MM.1S (cell line): ENCODE measurements at regions not wholly inside any gene's neighbourhood (a gene's known extent, or its start where the extent isn't known, plus 50 kb on each side); places are given as distances from the start of the nearest gene placed in this dataset.
A peak's percentile ranks its signal among the peaks of the same experiment; 100 is the strongest.

Experiments used
- DNase-seq: peaks from one replicate; pipeline ENCODE4 v3.0.0-alpha.2; 2015
- H2AFZ ChIP-seq: fragments of 300-600 bp; sonication (generic); 2 replicates; pipeline ENCODE4 v1.6.0; 2016; ENCODE audit warnings: antibody characterized with exemption, low read length
- H3F3A ChIP-seq: fragments of 300-600 bp; sonication (generic); 2 replicates; pipeline ENCODE4 v1.6.1; 2016; ENCODE audit warnings: mild to moderate bottlenecking, antibody characterized with exemption, low read length, moderate library complexity, mixed read lengths; ENCODE audit not compliant: insufficient read depth
- H3K27ac ChIP-seq: fragments of 300-600 bp; sonication (generic); 2 replicates; pipeline ENCODE4 v1.5.1; 2016; ENCODE audit warnings: mild to moderate bottlenecking, low read length
- H3K27me3 ChIP-seq: fragments of 300-600 bp; sonication (generic); replicated peaks from 2 replicates; pipeline ENCODE4 v1.6.0; 2016; ENCODE audit warnings: low read length; ENCODE audit not compliant: insufficient read depth
- H3K36me3 ChIP-seq: fragments of 300-600 bp; sonication (generic); replicated peaks from 2 replicates; pipeline ENCODE4 v1.6.1; 2016; ENCODE audit warnings: mild to moderate bottlenecking, low read length, mixed read lengths; ENCODE audit not compliant: insufficient read depth
- H3K4me1 ChIP-seq: fragments of 300-600 bp; sonication (generic); 2 replicates; pipeline ENCODE4 v1.6.1; 2016; ENCODE audit warnings: low read length, mixed read lengths
- H3K4me2 ChIP-seq: fragments of 300-600 bp; sonication (generic); 2 replicates; pipeline ENCODE4 v1.6.0; 2016; ENCODE audit warnings: low read depth, low read length
- H3K4me3 ChIP-seq: fragments of 300-600 bp; sonication (generic); 2 replicates; pipeline ENCODE4 v1.5.1; 2016; ENCODE audit warnings: low read length, mixed read lengths
- H3K79me2 ChIP-seq: fragments of 300-600 bp; sonication (generic); 2 replicates; pipeline ENCODE4 v1.6.1; 2016; ENCODE audit warnings: mixed run types, low read length, mixed read lengths
- H3K9ac ChIP-seq: fragments of 300-600 bp; sonication (generic); 2 replicates; pipeline ENCODE4 v1.6.1; 2016; ENCODE audit warnings: low read length, mixed read lengths
- H3K9me2 ChIP-seq: fragments of 300-600 bp; sonication (generic); replicated peaks from 2 replicates; pipeline ENCODE4 v1.6.1; 2016; ENCODE audit warnings: mild to moderate bottlenecking, low read length, mixed read lengths; ENCODE audit not compliant: insufficient read depth
- H3K9me3 ChIP-seq: fragments of 300-600 bp; sonication (generic); replicated peaks from 2 replicates; pipeline ENCODE4 v1.6.1; 2016; ENCODE audit warnings: mild to moderate bottlenecking, low read length, mixed read lengths; ENCODE audit not compliant: insufficient read depth
- H4K20me1 ChIP-seq: fragments of 300-600 bp; sonication (generic); 2 replicates; pipeline ENCODE4 v1.6.1; 2016; ENCODE audit warnings: mild to moderate bottlenecking, low read length, moderate library complexity, mixed read lengths; ENCODE audit not compliant: insufficient read depth
- EZH2 ChIP-seq: fragments of 300-600 bp; sonication (generic); optimal IDR thresholded peaks from 2 replicates; pipeline ENCODE3; 2017; ENCODE audit warnings: low read depth, mild to moderate bottlenecking, antibody characterized with exemption, low read length, mixed read lengths
- EZH2phosphoT487 ChIP-seq: fragments of 300-600 bp; sonication (generic); IDR thresholded peaks from 2 replicates; pipeline ENCODE4 v1.6.1; 2018; ENCODE audit warnings: antibody characterized with exemption, low read length
- TF ChIP-seq, protein P1 (sequence below): fragments of 300-600 bp; sonication (generic); IDR thresholded peaks from 2 replicates; pipeline ENCODE4 v1.5.1; 2016; ENCODE audit warnings: antibody characterized with exemption, low read length, mixed read lengths

DNA sequence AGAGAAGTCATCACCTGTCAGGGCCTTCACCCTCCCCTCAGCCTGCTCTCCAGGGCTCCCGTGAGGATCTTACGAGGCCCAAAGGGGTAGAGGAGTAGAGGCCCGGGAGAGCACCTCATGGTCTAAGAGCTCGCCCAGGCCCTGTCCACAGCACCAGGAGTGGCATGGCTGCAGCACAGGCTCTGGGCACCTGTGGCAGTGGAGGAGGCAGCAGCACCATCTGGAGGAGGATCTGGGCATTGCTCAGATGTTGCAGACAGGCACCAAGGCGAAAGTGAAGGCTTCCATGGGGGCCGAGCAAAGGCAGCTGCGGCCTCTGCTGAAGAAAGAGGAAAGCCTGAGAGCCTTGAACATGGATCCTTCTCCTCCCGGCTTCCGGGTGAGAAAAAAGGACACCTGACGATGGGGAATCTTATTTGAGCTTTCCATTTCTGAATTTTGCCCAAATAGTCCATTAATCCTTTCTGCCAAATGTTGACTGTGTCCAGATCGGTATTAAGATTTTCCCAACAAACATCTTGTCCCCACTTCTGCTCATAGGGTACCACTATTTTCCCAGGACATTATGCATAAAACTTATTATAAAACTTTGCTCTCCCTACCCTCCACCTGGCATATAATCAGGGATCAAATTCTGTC lies 604.7 kb downstream of the PTPRC start:
- peak; percentile 88 for DNase-seq
- Histone ChIP-seq H3K4me3 (0 out of 2 replicates have a peak overlapping the region, but pooled peaks have one; percentile 3), H3K79me2 (no peaks in the 10 kb centered on the region), H3K27ac (no peak overlapping the region), H3K9me3 (no peaks in the 10 kb centered on the region), H3K9ac (no peak overlapping the region), H4K20me1 (no peaks in the 10 kb centered on the region), H3K27me3 (no peaks in the 10 kb centered on the region), H3F3A (no peaks in the 10 kb centered on the region), H3K4me2 (peak overlapping the region; percentile 45; the same call in 1 of the 2 replicates), H3K36me3 (no peaks in the 10 kb centered on the region), H3K9me2 (no peaks in the 10 kb centered on the region), H2AFZ (peak overlapping the region; percentile 34), H3K4me1 (peaks cover 9% of the 10 kb centered on the region; the same call in 1 of the 2 replicates)
- TF ChIP-seq EZH2phosphoT487 = no peak
- TF ChIP-seq EZH2 = no peak
- TF ChIP-seq, protein P1, sequence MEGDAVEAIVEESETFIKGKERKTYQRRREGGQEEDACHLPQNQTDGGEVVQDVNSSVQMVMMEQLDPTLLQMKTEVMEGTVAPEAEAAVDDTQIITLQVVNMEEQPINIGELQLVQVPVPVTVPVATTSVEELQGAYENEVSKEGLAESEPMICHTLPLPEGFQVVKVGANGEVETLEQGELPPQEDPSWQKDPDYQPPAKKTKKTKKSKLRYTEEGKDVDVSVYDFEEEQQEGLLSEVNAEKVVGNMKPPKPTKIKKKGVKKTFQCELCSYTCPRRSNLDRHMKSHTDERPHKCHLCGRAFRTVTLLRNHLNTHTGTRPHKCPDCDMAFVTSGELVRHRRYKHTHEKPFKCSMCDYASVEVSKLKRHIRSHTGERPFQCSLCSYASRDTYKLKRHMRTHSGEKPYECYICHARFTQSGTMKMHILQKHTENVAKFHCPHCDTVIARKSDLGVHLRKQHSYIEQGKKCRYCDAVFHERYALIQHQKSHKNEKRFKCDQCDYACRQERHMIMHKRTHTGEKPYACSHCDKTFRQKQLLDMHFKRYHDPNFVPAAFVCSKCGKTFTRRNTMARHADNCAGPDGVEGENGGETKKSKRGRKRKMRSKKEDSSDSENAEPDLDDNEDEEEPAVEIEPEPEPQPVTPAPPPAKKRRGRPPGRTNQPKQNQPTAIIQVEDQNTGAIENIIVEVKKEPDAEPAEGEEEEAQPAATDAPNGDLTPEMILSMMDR = peak; percentile 97

DNA sequence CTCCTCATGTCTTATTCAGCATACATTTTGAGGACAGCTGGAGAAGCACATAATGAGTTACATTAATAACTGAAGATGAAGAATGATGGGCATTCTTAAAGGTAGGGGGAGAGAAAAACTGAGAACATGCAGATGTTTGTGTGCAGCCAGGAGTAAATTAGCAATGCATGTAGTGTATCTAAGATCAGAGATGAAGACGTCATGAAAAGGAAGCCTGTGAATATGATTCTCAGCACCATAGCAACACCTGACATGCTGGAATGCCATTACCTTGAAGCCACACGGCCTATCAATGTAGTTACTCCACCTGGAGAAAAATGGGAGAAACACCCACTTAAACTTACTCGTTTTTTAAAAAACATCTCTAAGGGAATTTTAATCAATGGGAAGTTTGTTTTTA lies 607.1 kb downstream of the PTPRC start:
- Histone ChIP-seq H3K79me2 (no peaks in the 10 kb centered on the region), H3K4me3 (no peak overlapping the region), H3K4me2 (no peak overlapping the region), H3K36me3 (no peaks in the 10 kb centered on the region), H4K20me1 (no peaks in the 10 kb centered on the region), H3K4me1 (peaks cover 9% of the 10 kb centered on the region; the same call in 1 of the 2 replicates), H3K27ac (no peak overlapping the region), H3K9me3 (no peaks in the 10 kb centered on the region), H3K9me2 (no peaks in the 10 kb centered on the region), H2AFZ (no peak overlapping the region), H3K27me3 (no peaks in the 10 kb centered on the region), H3K9ac (no peak overlapping the region), H3F3A (no peaks in the 10 kb centered on the region)
- DNase-seq = no peak
- TF ChIP-seq, protein P1 = no peak
- TF ChIP-seq EZH2phosphoT487 (no peak), EZH2 (no peak)

DNA sequence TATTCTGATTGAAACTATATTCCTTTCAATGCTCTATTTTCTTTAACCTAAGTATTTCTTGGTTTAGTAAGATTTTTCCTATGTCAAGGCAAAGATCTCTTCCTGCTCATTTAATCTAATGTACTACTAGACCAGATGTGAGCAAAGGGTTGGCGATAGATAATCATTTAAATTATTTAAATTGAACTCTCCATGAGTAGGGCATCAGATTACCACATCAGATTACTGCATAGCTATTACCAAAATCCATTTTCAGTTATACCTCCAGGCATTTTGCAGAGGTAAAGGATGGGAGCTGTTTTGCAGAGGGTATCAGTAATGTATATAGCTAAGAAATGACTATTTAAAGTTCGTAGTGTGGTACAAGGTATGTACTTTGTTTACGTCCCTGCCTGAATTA lies 607.9 kb downstream of the PTPRC start:
- H3K36me3 ChIP-seq = no peaks in the 10 kb centered on the region
- no peaks in the 10 kb centered on the region for H3K79me2 ChIP-seq
- no peaks in the 10 kb centered on the region for H3F3A ChIP-seq
- no peak overlapping the region for H3K9ac ChIP-seq
- H2AFZ ChIP-seq = no peak overlapping the region
- TF ChIP-seq, protein P1 = no peak
- TF ChIP-seq EZH2phosphoT487 = no peak
- TF ChIP-seq EZH2 = no peak
- H3K4me1 ChIP-seq = peaks cover 9% of the 10 kb centered on the region; the same call in 1 of the 2 replicates
- H3K4me3 ChIP-seq = no peak overlapping the region
- H3K4me2 ChIP-seq = no peak overlapping the region
- no peaks in the 10 kb centered on the region for H3K9me3 ChIP-seq
- H3K27me3 ChIP-seq = no peaks in the 10 kb centered on the region
- H3K27ac ChIP-seq = no peak overlapping the region
- no peaks in the 10 kb centered on the region for H4K20me1 ChIP-seq
- H3K9me2 ChIP-seq = no peaks in the 10 kb centered on the region
- DNase-seq = no peak
